GM18505 (cell line): ENCODE measurements at regions not wholly inside any gene's neighbourhood (a gene's known extent, or its start where the extent isn't known, plus 50 kb on each side); places are given as distances from the start of the nearest gene placed in this dataset.

Source experiments
- ATAC-seq: cut with Tn5 transposase; IDR thresholded peaks from one replicate; pipeline ENCODE4 v1.9.1; 2021; ENCODE audit not compliant: unreplicated experiment
- POLR2A ChIP-seq: IDR thresholded peaks from 4 replicates; pipeline ENCODE4 v1.6.1; 2011; ENCODE audit warnings: borderline replicate concordance; ENCODE audit not compliant: insufficient read depth, insufficient read length; ENCODE audit errors: extremely low read depth

DNA sequence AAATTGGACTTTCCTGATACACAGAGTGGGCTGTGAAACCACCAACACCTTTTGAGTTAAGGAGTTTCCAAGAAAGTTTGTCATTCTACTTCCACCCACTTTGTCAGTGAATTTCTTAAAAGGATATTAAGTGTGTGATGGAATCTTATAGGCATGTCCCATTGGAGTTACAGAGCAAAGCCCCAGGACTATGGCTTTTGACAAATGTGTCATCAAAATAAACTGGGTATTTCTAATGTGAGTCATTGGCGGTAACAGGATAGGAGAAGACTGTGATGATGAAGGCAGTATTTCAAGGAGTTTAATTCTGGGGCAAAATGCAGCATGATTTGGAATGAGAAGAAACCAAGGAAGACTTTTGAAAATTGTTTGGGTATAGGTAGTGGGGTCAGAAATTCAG lies 1013.8 kb upstream of the EEF2KMT start:
- TF ChIP-seq POLR2A, result no peak
- no peak for ATAC-seq

GRCh38 chr16:6110346-6110745 lies 1012.8 kb upstream of the EEF2KMT start:
- TF ChIP-seq POLR2A, result no peak
- no peak for ATAC-seq

DNA sequence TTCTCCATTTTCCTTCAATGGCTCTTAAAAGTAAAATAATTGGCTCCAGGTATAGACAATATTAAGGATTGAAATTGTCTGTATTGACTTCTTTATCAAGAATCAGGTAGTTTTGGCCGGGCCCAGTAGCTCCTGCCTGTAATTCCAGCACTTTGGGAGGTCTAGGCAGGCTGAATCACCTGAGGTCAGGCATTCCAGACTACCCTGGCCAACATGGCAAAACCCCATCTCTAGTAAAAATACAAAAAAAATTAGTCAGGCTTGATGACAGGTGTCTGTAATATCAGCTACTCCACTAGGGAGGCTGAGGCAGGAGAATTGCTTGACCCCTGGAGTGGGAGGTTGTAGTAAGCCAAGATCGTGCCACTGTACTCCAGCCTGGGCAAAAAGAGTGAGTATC lies 1008.5 kb upstream of the EEF2KMT start:
- no peak for TF ChIP-seq POLR2A
- no peak for ATAC-seq

DNA sequence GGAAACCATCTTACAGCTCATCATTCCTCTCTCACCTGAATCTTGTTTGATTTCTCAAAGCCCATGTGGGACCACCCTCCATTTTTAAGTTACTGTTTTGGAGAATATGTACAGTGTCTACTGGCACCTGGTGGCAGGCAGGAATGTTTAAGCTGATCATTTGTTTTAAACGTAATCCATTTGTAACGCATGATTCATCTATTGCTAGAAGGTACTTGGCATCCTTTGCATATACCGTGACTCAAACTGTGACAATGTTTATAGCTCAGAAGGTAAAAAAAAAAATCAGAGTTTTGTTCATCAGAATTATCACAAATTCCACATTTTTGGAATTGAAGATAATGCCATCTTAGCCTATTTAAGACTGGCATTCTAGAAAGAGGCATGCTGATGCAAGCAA lies 1007.5 kb upstream of the EEF2KMT start:
- TF ChIP-seq POLR2A, result no peak
- no peak for ATAC-seq

DNA sequence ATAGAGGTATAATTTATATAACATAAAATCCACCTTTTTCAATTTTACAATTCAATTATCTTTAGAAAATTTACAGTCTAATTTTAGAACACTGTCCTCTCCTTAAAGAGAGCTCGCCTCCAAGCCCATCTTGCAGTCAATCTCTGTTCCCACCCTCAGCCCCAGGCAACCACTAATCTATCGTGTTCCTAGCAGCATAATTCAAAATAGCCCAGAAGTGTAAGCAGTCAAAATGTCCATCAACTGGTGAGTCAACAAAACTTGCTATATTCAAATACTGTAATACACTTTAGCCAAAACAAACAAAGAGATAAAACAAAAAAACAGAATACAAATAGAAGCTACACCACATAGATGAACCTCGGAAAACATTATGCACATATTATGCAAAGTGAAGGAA lies 1006.8 kb upstream of the EEF2KMT start:
- ATAC-seq, result no peak
- no peak for TF ChIP-seq POLR2A

DNA sequence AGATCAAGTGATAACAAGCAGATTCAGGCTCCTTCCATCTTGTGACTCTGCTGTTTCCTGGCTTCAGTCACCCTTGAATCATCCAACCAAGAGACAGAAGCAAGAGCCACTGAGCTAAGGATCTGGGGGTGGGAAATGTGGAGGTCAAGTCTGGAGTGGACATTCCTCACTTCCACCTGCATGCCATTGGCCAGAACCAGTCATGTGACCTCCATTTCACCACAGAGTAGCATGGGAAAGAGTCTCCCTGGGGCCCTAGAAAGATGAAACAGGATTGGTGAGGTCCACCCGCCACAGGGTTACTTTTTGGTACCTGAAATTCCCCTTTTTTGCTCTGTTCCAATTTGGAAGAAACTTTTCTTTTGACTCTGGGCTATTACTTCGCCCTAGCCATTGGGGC lies 1006.0 kb upstream of the EEF2KMT start:
- no peak for TF ChIP-seq POLR2A
- ATAC-seq, result no peak

DNA sequence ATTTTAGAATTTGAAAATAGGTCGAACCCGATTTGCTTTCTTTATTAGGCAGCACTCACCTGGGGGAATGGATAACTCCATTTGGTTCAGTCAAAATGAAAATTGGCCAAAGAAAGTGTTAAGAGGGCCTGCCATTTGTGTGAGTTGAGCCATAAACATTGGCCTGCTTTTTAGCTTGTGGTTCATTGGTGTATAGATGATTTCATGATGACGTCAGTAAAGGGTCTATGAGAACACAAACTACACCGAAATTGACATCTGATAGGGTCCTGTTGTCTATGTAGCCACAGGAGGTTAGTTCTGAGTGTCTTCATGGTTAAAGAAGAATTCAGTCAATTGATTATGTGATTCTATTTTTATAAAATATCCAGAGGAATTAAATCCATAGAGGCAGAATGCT lies 1001.5 kb upstream of the EEF2KMT start:
- no peak for ATAC-seq
- no peak for TF ChIP-seq POLR2A

DNA sequence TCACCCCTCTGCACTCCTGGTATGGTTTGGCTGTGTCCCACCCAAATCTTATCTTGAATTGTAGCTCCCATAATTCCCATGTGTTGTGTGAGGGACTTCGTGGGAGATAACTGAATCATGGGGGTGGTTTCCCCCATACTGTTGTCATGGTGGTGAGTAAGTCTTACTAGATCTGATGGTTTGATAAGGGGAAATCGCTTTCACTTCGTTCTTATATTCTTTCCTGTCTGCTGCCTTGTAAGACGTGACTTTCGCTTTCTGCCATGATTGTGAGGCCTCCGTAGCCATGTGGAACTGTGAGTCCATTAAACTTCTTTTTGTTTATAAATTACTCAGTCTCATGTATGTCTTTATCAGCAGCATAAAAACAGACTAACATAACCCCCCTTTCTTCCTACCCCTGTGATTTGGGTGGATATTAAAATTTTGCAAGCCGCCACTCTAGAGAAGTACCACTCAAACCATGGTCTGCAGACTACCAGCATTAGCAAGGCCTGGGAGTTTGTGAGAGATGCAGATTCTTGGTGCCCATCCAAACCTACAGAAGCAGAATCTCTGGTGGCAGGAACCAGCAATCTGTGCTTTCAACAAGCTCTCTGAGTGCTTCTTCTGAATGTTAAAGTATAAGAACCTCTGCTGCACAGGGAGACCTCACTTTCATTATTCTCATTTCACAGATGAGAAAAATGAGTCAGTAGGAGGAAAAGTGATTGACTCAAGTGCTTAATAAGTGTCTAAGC lies 999.5 kb upstream of the EEF2KMT start:
- TF ChIP-seq POLR2A, result no peak
- no peak for ATAC-seq

GRCh38 chr16:6095414-6095813 lies 997.8 kb upstream of the EEF2KMT start:
- no peak for TF ChIP-seq POLR2A
- no peak for ATAC-seq

DNA sequence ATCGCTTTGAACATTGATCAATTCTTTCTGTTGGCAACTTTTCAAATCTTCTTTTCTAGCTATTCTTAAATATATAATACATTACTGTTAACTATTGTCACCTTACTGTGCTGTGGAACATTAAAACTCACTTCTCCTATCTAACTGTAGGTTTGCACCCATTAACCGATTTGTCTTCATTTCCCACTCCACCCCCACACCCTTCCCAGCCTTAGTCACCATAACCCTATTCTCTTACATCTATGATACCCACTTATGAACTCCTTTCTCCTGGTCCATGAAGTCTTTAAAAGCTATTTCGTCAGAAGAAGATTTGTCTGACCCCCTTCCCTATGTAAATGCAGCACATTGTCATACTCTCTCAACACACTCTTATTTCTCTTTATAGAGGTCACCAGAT lies 993.4 kb upstream of the EEF2KMT start:
- TF ChIP-seq POLR2A, result no peak
- ATAC-seq, result no peak

- ATAC-seq, result no peak
- TF ChIP-seq POLR2A, result no peak
Measured at GRCh38 chr16:6081320-6081976, 983.9 kb upstream of the EEF2KMT start.

DNA sequence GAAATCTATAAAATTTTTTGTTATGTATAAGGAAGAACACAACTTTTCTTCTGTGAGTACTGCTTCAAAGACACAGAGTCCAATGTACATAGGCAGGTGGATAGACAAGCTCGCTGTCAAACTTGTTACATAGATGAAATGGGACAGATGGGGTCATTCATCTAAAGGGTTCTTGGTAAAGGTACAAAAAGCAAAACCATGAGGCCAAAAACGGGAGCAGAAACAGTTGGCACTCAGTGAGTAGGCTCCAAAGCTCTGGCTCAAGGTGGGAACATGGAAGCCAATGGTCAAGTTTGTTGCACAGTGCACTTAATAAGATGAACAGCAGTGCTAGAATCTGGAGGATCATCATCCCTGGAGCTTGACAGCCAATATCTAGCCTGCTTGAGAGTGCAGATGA lies 979.0 kb upstream of the EEF2KMT start:
- ATAC-seq, result no peak
- no peak for TF ChIP-seq POLR2A

- TF ChIP-seq POLR2A, result no peak
Measured at GRCh38 chr16:6068063-6068462, 970.5 kb upstream of the EEF2KMT start.

GRCh38 chr16:6066652-6067051 lies 969.1 kb upstream of the EEF2KMT start:
- no peak for TF ChIP-seq POLR2A
- no peak for ATAC-seq

More at GRCh38 chr16:6068063-6068462, 970.5 kb upstream of the EEF2KMT start:
- no peak for ATAC-seq
